NCI-H2029 treated with DMSO at 0.1 percent for 48 hours (cell line): ENCODE measurements at regions not wholly inside any gene's neighbourhood (a gene's known extent, or its start where the extent isn't known, plus 50 kb on each side); places are given as distances from the start of the nearest gene placed in this dataset.
"Not testable (repeated sequence)": the region's sequence is repeated elsewhere in the genome, so short reads cannot be mapped to it uniquely, and the experiment has no call there.

Experiments
- DNase-seq: peaks from one replicate; lab custom pipeline; 2025; lab: John Stamatoyannopoulos, UW

DNA sequence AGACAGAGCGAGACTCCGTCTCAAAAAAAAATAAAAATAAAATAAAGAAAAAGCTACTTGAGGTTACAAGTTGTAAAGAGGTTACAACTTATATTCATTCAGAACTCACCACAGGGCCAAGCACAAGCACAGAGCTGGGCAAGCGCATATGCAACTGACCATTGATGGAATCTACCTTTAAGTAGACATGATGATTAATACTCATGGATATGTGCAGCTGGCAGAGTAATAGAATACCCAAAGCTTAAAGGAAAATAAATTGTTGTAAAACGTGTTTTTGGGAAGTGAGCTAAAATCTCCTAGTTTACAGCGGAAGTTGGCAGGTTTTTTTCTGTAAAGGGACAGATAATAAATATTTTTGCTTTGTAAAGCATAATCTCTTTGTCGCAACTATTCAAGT, 111.6 kb downstream of the TMEM168 start:
- DNase-seq = no peak

DNA sequence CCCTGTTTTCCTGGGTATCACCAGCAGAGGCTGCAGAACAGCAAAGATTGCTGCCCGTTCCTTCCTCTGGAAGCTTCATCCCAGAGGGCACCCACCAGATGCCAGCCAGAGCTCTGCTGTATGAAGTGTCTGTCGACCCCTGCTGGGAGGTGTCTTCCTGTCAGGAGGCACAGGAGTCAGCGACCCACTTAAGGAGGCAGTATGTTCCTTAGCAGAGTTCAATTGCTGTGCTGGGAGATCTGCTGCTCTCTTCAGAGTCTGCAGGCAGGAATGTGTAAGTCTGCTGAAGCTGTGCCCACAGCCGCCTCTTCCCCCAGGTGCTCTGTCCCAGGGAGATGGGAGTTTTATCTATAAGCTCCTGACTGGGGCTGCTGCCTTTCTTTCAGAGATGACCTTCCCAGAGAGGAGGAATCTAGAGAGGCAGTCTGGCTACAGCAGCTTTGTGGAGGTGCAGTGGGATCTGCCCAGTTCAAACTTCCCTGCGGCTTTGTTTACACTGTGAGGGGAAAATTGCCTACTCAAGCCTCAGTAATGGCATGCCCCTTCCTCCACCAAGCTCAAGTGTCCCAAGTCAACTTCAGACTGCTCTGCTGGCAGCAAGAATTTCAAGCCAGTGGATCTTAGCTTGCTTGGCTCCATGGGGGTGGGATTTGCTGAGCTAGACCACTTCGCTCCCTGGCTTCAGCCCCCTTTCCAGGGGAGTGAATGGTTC, 100.6 kb downstream of the TMEM168 start:
- DNase-seq = not testable (repeated sequence)

DNA sequence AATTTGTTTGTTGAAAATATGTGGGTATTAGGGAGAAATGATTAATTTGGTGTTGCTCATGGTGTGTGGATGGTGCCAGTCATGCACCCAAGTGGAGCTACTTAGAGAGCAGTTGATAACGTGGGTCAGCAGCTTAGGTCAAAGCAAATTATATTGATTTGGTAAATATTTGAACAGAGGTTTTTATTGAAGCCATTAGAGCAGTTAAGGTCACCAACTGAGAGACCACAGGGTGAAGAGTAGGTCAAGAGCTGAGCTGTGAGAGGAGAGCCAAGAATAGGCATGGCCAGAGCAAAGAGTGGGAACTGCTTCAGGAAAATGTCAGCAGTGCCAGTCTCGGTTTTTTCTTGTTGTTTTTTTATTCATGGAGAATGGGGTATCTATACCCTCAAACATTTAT, 97.9 kb downstream of the TMEM168 start:
- DNase-seq = no peak

DNA sequence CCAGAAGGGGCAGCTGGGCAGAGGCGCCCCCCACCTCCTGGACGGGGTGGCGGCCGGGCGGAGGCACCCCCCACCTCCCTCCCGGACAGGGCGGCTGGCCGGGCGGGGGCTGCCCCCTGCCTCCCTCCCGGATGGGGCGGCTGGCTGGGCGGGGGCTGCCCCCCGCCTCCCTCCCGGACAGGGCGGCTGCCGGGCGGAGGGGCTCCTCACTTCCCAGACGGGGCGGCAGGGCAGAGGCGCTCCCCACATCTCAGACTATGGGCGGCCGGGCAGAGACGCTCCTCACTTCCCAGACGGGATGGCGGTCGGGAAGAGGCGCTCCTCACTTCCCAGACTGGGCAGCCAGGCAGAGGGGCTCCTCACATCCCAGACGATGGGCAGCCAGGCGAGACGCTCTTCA, 93.0 kb downstream of the TMEM168 start:
- DNase-seq = not testable (repeated sequence)

DNA sequence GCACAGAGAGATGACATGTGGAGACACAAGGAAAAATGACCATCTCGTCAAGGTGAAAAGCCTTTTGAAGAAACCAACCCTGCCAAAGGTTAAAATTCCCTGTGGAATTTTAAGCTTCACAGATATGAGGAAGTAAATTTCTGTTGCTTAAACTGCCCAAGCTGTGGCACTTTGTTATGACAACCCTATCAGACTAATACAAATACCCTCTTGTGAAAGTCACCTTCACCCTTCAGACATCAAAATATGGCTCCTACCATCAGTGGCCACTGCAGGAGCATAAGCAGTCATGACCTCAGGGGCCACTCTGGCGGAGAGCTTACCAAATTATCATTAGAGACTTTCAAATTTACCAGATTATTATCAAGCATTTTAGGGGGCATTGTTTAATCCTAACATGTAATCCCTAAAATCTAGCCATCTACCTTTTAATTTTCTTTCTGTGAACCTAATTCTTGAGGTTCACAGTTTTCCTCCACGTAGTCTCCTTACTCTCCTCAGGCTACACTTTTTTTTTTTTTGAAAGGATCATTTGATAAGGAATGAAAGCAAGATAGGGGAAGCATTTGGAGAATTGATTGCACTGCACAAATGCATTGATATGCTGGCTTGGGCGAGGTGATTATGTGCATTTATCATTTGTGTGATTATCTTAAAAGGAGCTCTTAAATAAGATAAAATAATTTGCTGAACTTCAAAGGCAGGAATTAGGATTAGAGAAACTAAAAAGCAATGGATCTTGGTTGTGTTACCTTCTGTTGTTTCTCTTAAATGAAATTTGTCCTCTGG, 90.3 kb downstream of the TMEM168 start:
- DNase-seq = no peak

DNA sequence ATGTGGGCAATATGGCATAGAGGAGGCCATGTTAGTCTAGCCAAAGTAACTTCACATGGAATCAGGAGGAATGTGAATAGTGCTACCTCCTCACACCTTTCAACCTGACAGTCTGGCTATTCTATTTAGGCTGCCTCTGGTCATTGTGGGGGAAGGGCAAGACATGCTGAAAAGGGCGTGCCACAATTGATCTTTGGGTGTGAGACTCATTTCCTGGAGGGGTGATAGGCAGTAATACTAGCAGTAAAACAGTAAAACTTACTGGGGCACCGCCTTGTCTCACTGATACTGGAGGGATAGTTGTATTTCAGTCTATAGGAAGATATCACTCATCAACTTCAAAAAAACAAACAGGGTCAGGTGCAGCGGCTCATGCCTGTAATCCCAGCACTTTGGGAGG, 88.7 kb downstream of the TMEM168 start:
- DNase-seq = no peak

DNA sequence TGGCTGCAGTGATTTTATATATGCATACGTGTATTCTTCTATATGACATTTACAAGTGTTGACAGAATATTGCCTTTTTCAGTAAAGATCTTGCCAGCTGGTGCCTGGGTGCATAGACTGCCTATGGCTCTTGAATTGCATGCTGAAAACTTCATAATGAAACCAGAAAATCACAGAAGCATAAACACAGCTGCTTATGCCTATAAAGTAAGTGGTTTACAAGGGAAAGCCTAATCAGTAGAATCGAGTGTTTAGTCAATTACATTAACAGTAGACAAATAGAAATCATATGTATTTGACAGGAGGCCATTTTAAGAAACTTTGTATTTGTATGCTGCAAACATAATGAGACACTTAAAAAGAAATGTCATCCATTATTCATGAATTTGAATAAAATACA, 82.5 kb downstream of the TMEM168 start:
- no peak for DNase-seq

DNA sequence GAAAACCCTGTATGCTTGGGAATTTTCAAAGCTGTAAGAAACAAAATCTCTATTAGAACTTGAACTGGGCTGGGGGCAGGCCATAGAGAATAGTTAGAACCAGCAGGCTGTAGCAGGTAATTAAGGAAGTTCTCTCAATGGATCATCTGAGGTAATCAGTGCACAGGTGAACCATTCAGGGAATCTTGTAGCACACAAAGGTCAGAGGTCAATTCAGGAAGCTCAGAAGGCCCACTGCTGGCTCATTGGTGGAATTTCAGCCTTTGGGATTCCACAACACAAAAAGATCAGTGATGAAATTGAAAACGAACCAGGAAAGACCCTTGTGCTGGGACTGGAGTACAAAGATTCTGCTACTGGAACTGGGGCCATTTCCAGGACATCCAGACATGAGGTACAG, 82.0 kb downstream of the TMEM168 start:
- DNase-seq = no peak
